ENCODE measurements at regions not wholly inside any gene's neighbourhood (a gene's known extent, or its start where the extent isn't known, plus 50 kb on each side); places are given as distances from the start of the nearest gene placed in this dataset.
A peak's percentile ranks its signal among the peaks of the same experiment; 100 is the strongest.

- no peak for DNase-seq (ENCODE audit: low spot score)
Measured at GRCh38 chr5:159752622-159753275, 163.5 kb upstream of the ADRA1B start.

- DNase-seq (ENCODE audit: low spot score) = no peak
Measured at GRCh38 chr5:159758189-159758588, 158.1 kb upstream of the ADRA1B start.

DNA sequence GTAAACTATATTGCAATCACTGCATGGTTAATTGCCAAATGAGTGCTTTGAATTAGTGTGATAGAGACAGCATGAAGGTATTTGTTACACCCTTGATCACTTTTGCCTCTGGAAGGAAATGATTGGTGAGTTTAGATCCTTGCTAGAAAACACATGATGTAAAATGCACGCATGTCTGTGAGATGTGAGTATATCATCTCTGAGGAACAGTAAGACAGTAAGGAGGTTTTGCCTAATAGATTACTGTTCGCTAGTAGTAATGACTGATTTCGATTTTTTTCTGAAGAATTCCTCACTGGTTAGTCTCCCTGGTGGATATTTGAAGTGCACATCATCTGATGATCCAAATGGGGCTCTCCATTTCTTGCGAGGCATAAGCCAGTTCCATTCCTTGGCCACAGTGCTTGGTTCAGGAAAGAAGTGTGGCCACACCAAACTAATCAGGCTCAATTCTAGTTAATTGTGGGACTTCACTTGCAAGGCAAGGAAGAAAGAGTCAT, 156.4 kb upstream of the ADRA1B start:
- no peak for DNase-seq (ENCODE audit: low spot score)

- no peak for DNase-seq (ENCODE audit: low spot score)
Measured at GRCh38 chr5:159762921-159763320, 153.4 kb upstream of the ADRA1B start.

DNA sequence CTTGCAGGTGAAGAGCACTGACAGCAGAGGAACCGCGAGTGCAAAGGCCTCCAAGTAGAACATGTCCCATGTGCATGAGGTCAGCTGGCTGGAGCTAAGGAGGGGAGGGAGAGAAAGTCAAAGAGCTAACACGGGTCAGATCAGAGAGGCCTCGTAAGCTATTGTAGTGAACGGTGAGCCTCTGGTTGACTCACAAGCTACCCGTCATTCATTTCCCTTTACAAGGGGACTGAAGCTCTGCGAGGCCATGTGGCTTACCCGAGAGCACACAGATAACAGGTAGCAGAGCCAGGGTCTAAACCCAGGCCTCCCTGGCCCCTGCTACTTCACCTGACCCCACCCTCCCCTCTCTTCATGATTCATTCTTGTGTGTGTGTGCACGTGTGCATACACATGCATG, 152.7 kb upstream of the ADRA1B start:
- DNase-seq (ENCODE audit: low spot score) = no peak

GRCh38 chr5:159764283-159765134, 151.8 kb upstream of the ADRA1B start:
- DNase-seq (ENCODE audit: low spot score) = no peak

DNA sequence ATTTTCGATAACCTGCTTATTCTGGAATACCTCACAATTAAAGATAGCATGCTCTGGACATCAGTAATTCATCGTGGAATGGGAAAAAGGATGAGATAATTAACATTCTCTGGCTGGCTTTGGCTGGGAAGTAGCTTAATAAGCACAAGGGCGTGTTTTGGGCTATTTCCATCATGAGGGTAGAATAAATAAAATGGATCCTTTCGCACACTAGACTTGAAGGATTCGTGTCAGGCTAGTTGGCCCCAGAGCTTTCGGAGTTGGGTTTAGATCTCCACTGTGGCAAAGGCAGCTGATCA, 151.2 kb upstream of the ADRA1B start:
- no peak for DNase-seq (ENCODE audit: low spot score)

DNA sequence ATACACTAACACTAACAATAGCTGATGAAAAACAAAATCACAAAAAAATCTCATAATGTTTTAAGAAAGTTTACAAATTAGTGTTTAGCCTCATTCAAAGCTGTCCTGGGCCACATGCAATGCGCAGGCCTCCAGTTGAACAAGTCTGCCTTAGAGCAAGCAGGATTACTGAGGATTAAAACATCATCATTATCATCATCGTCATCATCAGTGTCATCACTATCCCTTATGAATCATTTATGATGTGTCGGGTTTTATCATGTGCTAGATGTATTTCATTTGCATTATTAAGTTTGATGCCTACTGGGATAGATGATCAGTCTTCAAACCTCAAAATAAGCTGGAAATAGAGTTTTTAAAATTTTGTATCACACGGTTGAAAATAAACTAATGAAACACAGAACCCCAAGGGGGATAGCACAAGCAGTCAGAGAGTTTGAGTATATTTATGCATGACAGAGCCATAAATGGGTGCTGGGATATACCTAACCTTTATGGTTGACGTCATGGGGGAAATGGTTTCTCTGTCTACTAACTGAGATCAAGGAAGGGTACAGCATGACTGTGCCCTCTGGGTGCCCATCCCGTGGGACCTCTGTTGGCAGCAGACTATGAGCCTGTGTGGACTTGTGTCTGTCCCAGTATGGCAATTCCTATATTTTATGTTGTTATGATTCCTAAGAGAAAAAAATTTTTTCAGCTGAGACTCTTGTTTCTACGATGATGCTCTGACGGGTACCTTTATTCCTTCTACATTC, 150.3 kb upstream of the ADRA1B start:
- DNase-seq (ENCODE audit: low spot score) = no peak

GRCh38 chr5:159768243-159768642, 148.0 kb upstream of the ADRA1B start:
- DNase-seq (ENCODE audit: low spot score) = no peak

- no peak for DNase-seq (ENCODE audit: low spot score)
Measured at GRCh38 chr5:159772698-159773061, 143.6 kb upstream of the ADRA1B start.

GRCh38 chr5:159773062-159773924, 143.0 kb upstream of the ADRA1B start:
- DNase-seq (ENCODE audit: low spot score) = peak; percentile 32

DNA sequence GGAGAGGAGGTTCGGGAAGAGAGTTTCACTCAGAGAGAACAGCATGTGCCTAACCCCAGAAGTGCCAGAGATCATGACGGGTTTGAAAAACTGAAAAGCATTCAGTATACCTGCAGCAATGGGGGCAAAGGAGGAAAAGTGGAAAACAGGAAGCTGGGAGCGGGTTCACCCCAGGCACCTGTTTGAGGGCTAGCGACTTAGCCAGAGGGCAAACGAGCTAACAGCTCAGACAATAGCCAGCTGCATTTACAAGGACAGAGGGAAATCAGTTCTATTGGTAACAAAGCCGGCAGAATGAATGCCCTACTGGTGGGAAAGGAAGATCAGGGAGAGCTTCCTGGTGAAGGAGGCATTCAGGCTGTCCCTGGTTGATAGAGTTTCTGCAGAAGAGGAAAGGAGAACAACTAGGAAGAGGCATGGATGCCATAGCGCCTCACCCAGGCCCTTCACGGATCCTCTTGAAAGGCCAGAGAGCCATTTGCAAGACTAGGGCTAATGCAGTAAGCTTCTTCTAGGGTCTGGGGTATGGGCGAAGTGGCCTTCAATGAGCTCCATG, 141.7 kb upstream of the ADRA1B start:
- DNase-seq (ENCODE audit: low spot score) = no peak

- no peak for DNase-seq (ENCODE audit: low spot score)
Measured at GRCh38 chr5:159775890-159776289, 140.4 kb upstream of the ADRA1B start.

DNA sequence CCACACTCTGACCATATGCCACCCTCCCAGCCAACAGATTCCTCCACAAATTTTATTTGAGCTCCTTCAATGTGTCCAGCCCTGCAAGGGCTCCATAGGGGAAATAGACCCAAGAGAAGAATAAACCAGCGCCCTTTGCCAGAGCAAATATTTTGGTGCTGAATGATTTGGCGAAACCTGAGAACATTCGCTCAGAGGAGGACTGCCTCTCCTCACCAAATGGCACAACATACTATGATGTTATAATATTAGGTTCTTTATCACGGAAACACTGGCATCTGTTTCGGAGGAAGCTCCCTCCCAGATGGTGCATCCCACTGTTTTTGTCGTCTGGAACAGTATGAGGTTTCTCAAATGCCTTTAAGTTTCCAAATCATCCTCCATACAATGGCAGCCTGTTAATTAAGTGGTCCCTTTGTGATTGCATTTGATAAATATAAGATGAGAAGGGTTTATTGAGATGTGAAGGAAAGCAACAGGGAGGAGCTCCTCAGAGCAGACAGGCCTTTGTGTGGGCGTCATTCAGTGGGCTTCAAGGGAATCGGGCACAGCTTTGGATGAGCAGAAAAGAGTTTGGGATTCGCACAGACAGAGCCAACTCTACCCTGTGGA, 139.1 kb upstream of the ADRA1B start:
- DNase-seq (ENCODE audit: low spot score) = no peak

- DNase-seq (ENCODE audit: low spot score) = no peak
Measured at GRCh38 chr5:159779481-159779880, 136.8 kb upstream of the ADRA1B start.

DNA sequence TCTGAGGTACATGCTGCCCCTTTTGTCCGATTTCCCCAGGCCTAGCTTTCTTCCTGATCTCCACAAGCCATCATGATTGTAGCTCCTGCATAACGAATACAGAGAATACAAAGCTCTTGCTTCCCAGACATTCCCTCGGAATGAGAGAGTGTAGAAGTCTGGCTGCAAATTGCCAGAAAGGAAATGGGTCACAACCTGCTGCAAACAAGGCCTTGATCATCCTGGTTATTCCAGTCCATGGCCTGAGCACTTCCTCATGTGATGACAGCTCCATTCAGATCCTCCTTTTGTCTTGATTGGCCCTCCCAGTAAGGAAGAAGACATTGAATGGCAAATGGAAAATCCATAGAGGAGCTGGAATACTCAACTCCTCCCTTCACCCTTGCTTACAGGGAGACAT, 136.0 kb upstream of the ADRA1B start:
- DNase-seq (ENCODE audit: low spot score) = no peak

- no peak for DNase-seq (ENCODE audit: low spot score)
Measured at GRCh38 chr5:159781626-159782157, 134.6 kb upstream of the ADRA1B start.

- no peak for DNase-seq (ENCODE audit: low spot score)
Measured at GRCh38 chr5:159782197-159782994, 133.9 kb upstream of the ADRA1B start.

DNA sequence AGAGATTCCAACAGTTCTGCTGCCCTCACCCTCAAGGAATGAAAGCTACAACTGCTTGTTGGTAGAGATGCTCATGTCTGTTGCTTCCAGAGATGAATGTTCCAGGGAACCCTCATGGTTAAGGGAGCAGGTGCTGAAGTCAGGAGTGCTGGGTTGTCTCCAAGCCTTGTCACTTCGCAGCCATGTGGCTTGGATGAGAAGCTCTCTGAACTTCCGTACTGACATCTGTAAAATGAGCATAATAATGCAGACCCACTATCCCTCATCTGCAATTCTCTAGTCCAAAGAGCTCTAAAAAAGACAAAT, 133.3 kb upstream of the ADRA1B start:
- DNase-seq (ENCODE audit: low spot score) = no peak

GRCh38 chr5:159783726-159784247, 132.5 kb upstream of the ADRA1B start:
- no peak for DNase-seq (ENCODE audit: low spot score)

Data from pons (tissue), 1 donor.